ENCODE measurements at regions not wholly inside any gene's neighbourhood (a gene's known extent, or its start where the extent isn't known, plus 50 kb on each side); places are given as distances from the start of the nearest gene placed in this dataset.
"Not testable (repeated sequence)": the region's sequence is repeated elsewhere in the genome, so short reads cannot be mapped to it uniquely, and the experiment has no call there.

GRCh38 chrX:31014474-31014873 is 57.4 kb downstream of the FTHL17 start:
- H3K4me1 ChIP-seq; H3K9me3 ChIP-seq; H3K36me3 ChIP-seq; DNase-seq; H3K4me3 ChIP-seq (ENCODE audit: low read depth, low read length); H3K27me3 ChIP-seq: not testable (repeated sequence)

GRCh38 chrX:31012509-31013025 is 59.3 kb downstream of the FTHL17 start:
- H3K36me3 ChIP-seq, result no peaks in the 10 kb centered on the region
- H3K4me1 ChIP-seq, result no peaks in the 10 kb centered on the region
- H3K27me3 ChIP-seq, result no peaks in the 10 kb centered on the region
- DNase-seq, result no peak
- H3K9me3 ChIP-seq, result no peaks in the 10 kb centered on the region
- TF ChIP-seq CTCF (IDR thresholded peaks at IDR 0.05; ENCODE audit: low read depth, low read length), result no peak
- H3K4me3 ChIP-seq (ENCODE audit: low read depth, low read length), result no peak overlapping the region

- no peaks in the 10 kb centered on the region for H3K9me3 ChIP-seq
- no peak overlapping the region for H3K4me3 ChIP-seq (ENCODE audit: low read depth, low read length)
- TF ChIP-seq CTCF (IDR thresholded peaks at IDR 0.05; ENCODE audit: low read depth, low read length), result no peak
- H3K4me1 ChIP-seq, result no peaks in the 10 kb centered on the region
- H3K27me3 ChIP-seq, result no peaks in the 10 kb centered on the region
- no peak for DNase-seq
- H3K36me3 ChIP-seq, result no peaks in the 10 kb centered on the region
Observed at GRCh38 chrX:31007321-31007720, 64.5 kb downstream of the FTHL17 start.

GRCh38 chrX:31006027-31006426 is 65.8 kb downstream of the FTHL17 start:
- no peaks in the 10 kb centered on the region for H3K36me3 ChIP-seq
- no peaks in the 10 kb centered on the region for H3K27me3 ChIP-seq
- no peak for DNase-seq
- no peaks in the 10 kb centered on the region for H3K9me3 ChIP-seq
- no peak overlapping the region for H3K4me3 ChIP-seq (ENCODE audit: low read depth, low read length)
- TF ChIP-seq CTCF (IDR thresholded peaks at IDR 0.05; ENCODE audit: low read depth, low read length), result no peak
- H3K4me1 ChIP-seq, result no peaks in the 10 kb centered on the region

- Histone ChIP-seq H3K9me3 (no peaks in the 10 kb centered on the region), H3K4me1 (no peaks in the 10 kb centered on the region), H3K36me3 (no peaks in the 10 kb centered on the region), H3K4me3 (ENCODE audit: low read depth, low read length) (no peak overlapping the region), H3K27me3 (no peaks in the 10 kb centered on the region)
- no peak for DNase-seq
- TF ChIP-seq CTCF (IDR thresholded peaks at IDR 0.05; ENCODE audit: low read depth, low read length), result no peak
Observed at GRCh38 chrX:30997411-30997810, 74.4 kb downstream of the FTHL17 start.

- H3K36me3 ChIP-seq, result no peaks in the 10 kb centered on the region
- H3K4me3 ChIP-seq (ENCODE audit: low read depth, low read length), result no peak overlapping the region
- TF ChIP-seq CTCF (IDR thresholded peaks at IDR 0.05; ENCODE audit: low read depth, low read length), result no peak
- no peaks in the 10 kb centered on the region for H3K4me1 ChIP-seq
- H3K27me3 ChIP-seq, result no peaks in the 10 kb centered on the region
- DNase-seq, result no peak
- H3K9me3 ChIP-seq, result no peaks in the 10 kb centered on the region
Observed at GRCh38 chrX:30995705-30996104, 76.1 kb downstream of the FTHL17 start.

Data from BE2C (cell line).